ENCODE measurements at regions not wholly inside any gene's neighbourhood (a gene's known extent, or its start where the extent isn't known, plus 50 kb on each side); places are given as distances from the start of the nearest gene placed in this dataset.

- DNase-seq: no peak
These were observed 397.9 kb downstream of the BRINP2 start for GRCh38 chr1:177568622-177569021.

- no peak for DNase-seq
These were observed 396.6 kb downstream of the BRINP2 start for GRCh38 chr1:177567393-177567792.

- DNase-seq: no peak
These were observed 395.7 kb downstream of the BRINP2 start for GRCh38 chr1:177566495-177566894.

DNA sequence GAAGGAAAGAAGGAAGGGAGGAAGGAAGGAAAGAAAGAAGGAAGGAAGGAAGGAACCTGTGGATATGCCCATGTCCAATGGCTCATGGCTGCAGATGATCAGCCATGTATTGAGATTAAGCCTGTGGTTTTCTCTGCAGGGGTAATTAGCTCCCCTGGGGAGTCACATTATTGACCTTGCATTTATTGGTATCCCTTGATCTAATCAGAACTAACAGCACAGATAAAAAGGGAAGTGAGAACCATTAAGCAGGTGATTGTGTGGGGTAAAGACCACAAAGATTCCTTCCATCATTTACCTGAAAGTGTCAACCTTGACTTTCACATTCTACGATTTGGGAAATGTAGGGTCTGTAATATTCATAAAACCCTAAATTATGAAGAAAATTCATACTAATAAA is 390.7 kb downstream of the BRINP2 start:
- no peak for DNase-seq

- DNase-seq: no peak
These were observed 387.6 kb downstream of the BRINP2 start for GRCh38 chr1:177558372-177558771.

DNA sequence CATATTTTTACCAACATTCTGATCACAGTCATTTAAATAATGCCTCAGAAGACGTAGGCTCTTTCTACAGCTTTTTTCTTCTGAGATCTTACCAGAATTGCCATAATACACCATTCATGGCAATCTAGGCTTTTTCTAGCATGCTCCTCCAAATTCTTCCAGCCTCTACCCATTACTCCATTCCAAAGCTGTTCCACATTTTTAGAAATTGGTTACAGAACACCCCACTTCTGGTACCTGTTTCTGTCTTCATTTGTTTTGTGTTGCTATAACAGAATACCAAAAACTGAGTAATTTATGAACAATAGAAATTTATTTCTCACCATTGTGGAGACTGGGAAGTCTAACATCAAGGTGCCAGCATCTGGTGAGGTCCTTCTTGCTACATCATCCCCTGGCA is 385.4 kb downstream of the BRINP2 start:
- DNase-seq: no peak

DNA sequence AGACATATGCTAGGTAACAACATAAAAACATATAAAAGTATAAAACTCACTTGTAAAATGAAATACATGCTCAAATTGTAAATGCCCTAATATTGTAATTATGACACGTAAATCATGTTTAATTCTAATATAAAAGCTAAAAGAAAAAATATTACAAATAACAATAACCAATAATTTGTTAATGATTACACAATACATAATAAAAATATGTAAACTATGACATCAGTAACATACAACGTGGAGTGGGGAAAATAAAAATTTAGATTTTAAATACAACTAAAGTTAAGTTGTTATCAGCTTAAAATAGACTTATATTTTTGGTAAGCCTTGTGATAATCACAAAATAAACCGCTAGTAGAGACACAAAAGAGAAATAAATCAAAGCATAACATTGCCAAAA is 376.4 kb downstream of the BRINP2 start:
- DNase-seq: no peak

DNA sequence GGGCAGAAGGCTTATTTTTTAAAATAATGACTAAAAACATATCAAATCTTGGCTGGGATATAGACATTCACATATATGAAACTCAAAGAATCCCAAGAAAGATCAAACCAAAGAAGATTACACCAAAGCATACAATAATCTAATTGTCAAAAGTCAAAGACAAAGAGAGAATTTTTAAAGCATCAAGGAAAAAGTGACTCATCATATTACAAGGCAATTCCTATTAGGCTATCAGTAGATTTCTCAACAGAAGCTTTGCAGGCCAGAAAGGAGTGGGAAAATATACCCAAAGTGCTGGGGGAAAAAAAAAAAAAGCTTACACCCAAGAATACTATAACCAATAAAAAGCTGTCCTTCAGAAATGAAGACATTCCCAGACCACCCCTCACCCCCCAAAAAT is 375.6 kb downstream of the BRINP2 start:
- no peak for DNase-seq

DNA sequence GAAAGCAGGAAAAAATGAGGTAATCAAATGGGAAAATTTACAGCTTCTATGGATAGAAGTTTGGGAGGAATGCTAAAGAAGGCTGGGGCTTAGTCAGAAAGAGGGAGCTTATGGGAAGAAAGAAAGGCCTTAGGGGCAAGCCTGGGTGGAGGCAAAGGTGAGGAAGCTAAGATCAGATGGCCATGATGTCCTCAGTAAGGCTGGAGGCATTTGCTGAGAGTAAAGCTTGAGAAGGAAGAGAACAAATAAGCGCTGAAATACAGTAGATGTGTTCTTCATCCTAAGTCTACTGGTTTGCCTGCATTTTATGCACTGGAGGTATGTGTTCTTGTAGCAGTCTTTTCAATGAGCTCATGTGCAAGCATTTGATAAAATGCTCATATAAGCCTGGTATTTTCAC is 355.4 kb downstream of the BRINP2 start:
- DNase-seq: no peak

- no peak for DNase-seq
These were observed 354.4 kb downstream of the BRINP2 start for GRCh38 chr1:177525176-177525575.

DNA sequence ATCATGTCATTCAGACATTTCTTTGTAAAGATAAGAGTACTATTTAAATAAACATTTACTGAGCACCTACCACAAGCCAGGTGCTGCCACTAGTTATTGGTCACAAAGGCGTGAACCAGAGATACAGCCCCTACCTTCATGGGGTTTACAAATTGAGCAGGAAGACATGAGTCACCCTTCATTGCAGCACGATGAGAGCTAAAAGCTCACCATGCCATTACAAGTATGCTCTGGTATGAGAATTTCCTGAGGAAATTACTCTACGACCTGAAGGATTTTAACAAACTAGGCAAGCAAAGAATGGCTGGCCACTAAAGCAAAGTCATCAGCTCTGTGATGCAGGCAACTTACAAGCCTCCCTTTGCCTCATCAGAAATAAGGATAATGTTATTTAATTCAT is 346.8 kb downstream of the BRINP2 start:
- peak; percentile 68 for DNase-seq

- no peak for DNase-seq
These were observed 343.4 kb downstream of the BRINP2 start for GRCh38 chr1:177514207-177514606.

- peak; percentile 2 for DNase-seq
These were observed 340.3 kb downstream of the BRINP2 start for GRCh38 chr1:177511036-177511435.

DNA sequence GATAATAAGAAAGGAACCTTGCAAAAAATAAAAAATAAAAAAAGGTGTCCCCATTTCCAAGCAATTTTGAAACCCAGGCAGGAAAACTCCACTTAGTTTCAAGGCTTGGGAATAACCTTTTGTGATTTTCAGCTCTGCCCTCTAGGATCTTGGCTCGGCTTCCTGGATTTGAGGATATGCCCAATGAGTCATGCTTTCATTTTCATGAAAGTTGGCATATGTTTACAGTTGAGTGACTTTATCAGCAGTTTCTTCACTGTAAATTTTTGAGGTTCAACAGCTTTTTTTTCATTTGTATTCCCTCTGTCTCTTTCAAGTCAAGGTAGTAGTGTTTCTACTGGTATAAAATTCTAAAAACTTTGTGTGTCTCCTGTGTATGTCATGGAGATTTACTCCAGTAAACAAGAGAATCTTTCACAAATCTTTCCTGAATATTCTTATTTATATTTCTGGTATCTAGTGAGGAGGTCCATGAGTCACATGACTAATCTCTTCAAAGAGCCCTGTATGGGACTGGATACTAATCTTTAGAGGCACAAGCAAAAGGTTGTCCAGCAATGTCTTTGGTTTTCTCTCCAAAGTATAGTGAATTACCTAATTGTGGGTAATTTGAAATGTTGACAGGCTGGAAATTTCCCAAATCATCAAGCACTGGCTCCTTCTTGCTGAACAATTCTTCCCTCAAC is 335.3 kb downstream of the BRINP2 start:
- DNase-seq: peak; percentile 26

DNA sequence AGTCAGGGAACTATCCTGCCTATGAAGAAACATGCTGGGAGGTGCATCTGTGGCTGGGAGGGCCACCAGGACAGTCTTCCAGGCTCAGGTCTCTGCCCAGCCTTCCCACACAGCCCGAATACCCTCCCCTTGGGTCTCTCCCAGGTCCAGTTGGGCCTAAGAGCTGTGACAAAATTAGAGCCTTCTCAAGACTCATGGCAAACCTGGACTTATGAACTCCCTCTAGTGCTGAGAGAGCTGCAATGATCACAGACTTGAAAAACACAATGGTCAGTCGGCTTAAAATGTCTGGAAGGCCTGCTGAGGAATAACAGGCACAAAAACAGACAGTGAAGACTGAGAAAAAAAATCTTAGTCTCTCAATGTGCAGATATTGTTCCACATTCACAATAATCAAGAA is 325.1 kb downstream of the BRINP2 start:
- DNase-seq: no peak

DNA sequence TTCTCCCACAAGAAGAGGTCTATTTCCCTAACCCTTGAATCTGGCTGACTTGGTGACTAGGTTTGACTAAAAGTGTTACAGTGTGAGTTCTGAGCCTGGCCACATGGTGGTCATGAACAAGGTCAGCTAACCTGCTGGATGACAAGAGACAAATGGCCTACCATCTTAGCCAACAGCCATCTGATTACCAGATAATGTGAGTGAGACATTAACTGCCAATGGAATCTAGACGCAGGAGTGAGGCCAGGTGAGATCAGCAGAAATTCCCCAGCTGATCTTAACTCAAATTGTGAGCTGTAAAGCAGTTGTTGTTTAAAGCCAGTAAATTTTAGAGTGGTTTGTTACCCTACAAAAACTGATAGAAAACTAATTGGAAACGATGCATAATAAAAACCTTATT is 320.0 kb downstream of the BRINP2 start:
- DNase-seq: no peak

DNA sequence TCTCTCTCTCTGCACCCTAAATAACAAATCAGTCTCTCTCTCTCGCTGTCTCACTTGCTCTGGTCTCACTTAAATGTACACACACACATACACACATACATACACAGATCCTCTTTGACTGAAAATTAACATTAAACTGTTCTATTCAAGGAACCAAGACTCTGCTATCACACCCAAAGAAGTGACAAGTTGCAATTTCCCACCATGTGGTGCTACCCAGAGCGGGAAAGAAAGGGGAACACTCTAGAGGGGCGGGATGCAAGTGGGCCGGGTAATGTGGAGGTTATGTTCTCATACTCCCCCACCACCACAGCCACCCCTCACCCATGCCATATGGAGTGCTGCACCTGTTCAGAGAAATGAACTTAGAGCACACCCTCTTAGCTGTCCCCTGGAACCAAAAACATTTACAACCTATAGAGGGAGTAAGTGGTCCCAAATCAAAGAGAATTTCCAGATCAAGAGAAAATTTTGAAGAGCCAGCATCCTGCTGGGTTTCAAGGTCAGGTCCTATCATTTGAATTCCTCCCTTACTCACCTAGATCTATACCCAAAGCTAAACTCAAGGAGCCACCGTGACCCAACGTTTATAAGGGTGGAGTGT is 319.4 kb downstream of the BRINP2 start:
- DNase-seq: no peak

DNA sequence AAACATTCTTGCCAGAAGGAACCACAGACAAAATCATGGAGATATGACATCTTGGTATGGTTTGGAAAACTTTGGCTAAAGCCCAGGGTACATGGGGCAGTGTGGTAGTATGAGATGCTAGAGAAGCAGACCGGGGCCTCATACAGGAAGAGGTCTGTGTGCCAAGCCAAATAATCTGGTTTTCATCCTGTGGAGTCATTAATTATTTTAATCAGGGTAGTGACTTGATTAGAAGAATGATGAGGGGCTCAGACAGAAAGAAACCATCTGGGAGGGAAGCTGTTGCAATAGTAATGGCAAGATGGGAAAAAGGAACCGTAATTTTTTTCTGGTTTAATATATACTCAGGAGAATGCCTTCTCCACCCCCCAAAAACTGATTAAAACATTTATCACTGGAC is 318.0 kb downstream of the BRINP2 start:
- DNase-seq: no peak

DNA sequence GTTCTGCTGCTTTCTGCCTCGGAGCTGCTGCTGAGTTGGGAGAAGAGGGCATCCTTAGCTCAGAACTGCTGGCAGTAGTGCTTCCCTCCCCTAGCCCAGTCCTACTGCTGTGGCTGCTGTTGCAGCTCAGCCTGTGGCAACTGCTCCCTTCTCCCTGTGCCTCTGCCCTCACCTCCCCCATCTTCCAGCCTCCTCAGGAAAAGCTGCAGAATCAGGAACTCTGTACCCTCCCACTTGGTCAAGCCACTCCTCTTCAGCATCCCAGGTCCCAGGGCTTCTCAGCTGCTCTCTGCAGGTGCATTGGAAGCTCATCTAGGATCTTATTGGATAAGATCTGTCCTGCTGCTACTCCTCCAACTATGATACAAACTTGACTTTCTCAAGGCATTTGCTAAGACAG is 316.7 kb downstream of the BRINP2 start:
- no peak for DNase-seq

- DNase-seq: no peak
These were observed 310.1 kb downstream of the BRINP2 start for GRCh38 chr1:177480741-177481305.

DNA sequence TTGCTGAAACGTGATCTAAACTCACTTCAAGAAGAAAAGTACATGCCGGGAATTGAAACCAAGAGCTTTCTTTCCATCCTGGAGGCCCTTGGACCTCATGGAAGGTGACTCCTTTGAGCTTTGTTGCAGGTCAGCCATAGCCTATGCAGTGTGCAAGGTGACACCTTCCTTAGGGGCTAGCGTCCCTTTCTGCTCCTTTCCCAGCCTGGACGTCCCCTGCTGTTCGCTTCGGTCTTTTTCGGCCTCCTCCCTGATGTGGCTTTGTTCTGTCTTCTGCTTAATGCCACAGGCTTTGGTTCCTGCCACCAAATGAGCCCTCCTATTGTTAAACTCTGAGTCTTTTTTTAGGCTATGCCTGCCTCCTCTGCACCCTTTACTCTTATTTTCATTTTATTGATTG is 308.8 kb downstream of the BRINP2 start:
- DNase-seq: no peak

- no peak for DNase-seq
These were observed 305.9 kb downstream of the BRINP2 start for GRCh38 chr1:177476676-177477075.

- DNase-seq: no peak
These were observed 301.8 kb downstream of the BRINP2 start for GRCh38 chr1:177472567-177472966.

DNA sequence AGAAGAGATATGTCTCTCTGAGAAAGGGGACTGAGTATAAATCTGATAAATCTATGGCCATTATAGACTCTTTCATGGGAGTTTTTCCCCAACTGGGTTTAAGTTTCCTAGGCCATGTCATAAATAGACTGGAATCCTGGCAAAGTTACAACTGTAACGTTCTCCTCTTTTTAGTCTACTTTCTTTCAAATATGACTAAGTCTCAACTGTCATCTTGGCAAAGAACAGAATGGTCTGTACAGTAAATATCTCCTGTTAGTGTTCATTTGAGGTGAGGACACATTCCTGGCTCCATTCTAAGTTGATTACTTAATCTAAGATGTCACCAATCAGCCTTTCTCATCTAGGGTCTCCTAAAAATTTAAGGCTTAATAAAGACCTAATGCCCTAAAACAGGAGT is 300.5 kb downstream of the BRINP2 start:
- DNase-seq: no peak

DNA sequence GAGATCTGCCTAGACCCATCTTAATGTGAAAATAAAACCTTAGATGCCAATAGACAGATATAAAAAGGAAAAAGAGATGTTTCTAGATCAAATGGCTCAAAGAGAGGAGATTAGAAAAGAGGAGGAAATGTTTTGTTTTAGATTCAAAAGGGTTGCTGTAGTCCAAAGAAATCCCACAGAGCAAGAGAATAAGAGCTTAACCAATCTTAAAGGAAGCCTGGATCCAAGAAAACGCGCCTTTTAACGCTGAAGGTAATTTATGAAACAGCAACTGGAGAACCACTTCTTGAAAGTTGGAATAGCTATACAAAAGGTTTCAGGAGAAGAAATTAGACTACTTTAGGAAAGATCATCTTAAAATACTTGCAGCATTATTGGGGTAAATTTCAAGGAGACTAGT is 298.8 kb downstream of the BRINP2 start:
- DNase-seq: no peak

Measured in dermis blood vessel endothelial cell (primary cell).